ENCODE measurements at regions not wholly inside any gene's neighbourhood (a gene's known extent, or its start where the extent isn't known, plus 50 kb on each side); places are given as distances from the start of the nearest gene placed in this dataset.

DNA sequence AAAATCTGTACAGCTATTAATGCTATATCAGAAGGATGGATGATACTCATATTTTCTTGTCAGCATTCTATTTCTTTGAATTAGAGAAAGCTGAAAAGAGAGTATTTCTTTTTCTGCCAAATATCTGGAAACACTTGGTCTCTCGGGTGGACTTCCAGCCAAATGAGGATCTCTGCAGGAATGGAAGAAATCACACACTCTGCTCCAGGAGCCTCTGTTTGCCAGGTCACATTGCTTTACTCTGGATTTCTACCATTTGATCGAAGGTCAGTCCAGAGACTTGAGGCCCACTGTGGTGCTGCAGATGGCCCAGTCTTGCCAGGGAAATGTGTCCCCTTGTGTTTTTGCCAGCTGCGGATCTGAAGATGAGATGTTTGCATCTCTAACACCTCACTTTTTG, 154.1 kb downstream of the PCSK1 start:
- CTCF ChIA-PET, result no interaction called here

DNA sequence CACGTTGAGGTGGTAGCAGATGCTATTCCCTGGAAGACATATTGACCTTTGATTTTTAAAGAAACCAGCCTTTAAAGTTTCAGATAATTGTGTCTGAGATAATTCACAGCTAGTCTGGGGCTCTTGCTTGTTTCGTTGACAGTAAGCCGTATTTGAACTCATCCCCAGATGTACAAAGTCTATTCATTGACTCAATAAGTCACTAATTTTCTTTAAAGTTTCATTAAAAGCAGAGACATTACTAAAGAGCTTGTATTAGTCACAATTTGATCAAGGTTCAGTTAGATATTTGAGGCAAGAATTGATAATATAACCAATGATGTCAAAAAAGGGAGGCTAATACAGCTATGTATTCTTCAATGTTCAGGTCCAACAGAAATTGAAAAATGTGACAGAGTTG, 158.0 kb downstream of the PCSK1 start:
- no peak for DNase-seq (ENCODE audit: low read depth, low spot score)
- no peak overlapping the region for H3K27ac ChIP-seq (ENCODE audit: low read depth, low read length)
- H3K4me1 ChIP-seq (ENCODE audit: control insufficient read depth in 1 of 2, insufficient read depth in 2 of 2, low read length in 2 of 2), result no peaks in the 10 kb centered on the region
- no peaks in the 10 kb centered on the region for H3K27me3 ChIP-seq (ENCODE audit: insufficient read depth, low read length)
- peaks cover 0 to 3% of the 10 kb centered on the region in 2 experiments; a peak in 1 of 4 replicates for H3K9me3 ChIP-seq (ENCODE audit: control insufficient read depth in 1 of 2, insufficient read depth in 1 of 2, low read depth in 1 of 2, low read length in 2 of 2)
- H3K79me2 ChIP-seq (ENCODE audit: insufficient read depth, low read length), result no peaks in the 10 kb centered on the region
- ATAC-seq, result no peak
- H2AFZ ChIP-seq (ENCODE audit: low read depth, low read length, poor library complexity, severe bottlenecking), result no peak overlapping the region
- POLR2A ChIA-PET, result no interaction called here
- intact Hi-C loops (cut with micrococcal nuclease), result no loop called here
- no peaks in the 10 kb centered on the region for H3K9me2 ChIP-seq (ENCODE audit: insufficient read depth)
- H3K9ac ChIP-seq (ENCODE audit: low read length), result no peak overlapping the region
- no peaks in the 10 kb centered on the region for H4K20me1 ChIP-seq (ENCODE audit: insufficient read depth)
- no TSS peak for BruUV-seq (replicated peaks)
- CTCF ChIA-PET, result no interaction called here
- H3K4me2 ChIP-seq (ENCODE audit: low read length), result no peak overlapping the region
- H3K36me3 ChIP-seq (ENCODE audit: control insufficient read depth in 1 of 2, insufficient read depth in 2 of 2, low read length in 2 of 2), result no peaks in the 10 kb centered on the region
- no peak overlapping the region for H3K4me3 ChIP-seq (replicated peaks in 1 of 2; ENCODE audit: low read depth in 1 of 2, low read length in 2 of 2)
- RAD21 ChIA-PET (ENCODE audit: low non-redundant PET in 1 of 2, low total read pairs in 2 of 2, uncharacterized antibody in 2 of 2, unreplicated experiment in 2 of 2), result no interaction called here
- TF ChIP-seq ZFX (IDR thresholded peaks at IDR 0.05) (no peak), POLR2A (IDR thresholded peaks at IDR 0.05; ENCODE audit: borderline replicate concordance, extremely low read depth, insufficient read depth, insufficient read length) (no peak), ZNF274 (IDR thresholded peaks at IDR 0.05; ENCODE audit: low read depth, low read length) (no peak), YY1 (IDR thresholded peaks at IDR 0.05; ENCODE audit: extremely low read depth, insufficient replicate concordance, low read depth, low read length) (no peak), SP1 (IDR thresholded peaks at IDR 0.05; ENCODE audit: low read depth) (no peak), EZH2phosphoT487 (IDR thresholded peaks at IDR 0.05; ENCODE audit: borderline replicate concordance) (no peak), TCF7L2 (IDR thresholded peaks at IDR 0.05; ENCODE audit: borderline replicate concordance, extremely low read depth, insufficient read depth, insufficient read length) (no peak), JUND (IDR thresholded peaks at IDR 0.05) (no peak), FOSL1 (IDR thresholded peaks at IDR 0.05; ENCODE audit: low read depth) (no peak), CBX3 (IDR thresholded peaks at IDR 0.05; ENCODE audit: low read depth) (no peak), EZH2 (IDR thresholded peaks at IDR 0.05) (no peak)
- TF ChIP-seq, protein P1, sequence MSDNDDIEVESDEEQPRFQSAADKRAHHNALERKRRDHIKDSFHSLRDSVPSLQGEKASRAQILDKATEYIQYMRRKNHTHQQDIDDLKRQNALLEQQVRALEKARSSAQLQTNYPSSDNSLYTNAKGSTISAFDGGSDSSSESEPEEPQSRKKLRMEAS (IDR thresholded peaks at IDR 0.05), result no peak
- TF ChIP-seq, protein P2, sequence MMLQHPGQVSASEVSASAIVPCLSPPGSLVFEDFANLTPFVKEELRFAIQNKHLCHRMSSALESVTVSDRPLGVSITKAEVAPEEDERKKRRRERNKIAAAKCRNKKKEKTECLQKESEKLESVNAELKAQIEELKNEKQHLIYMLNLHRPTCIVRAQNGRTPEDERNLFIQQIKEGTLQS (IDR thresholded peaks at IDR 0.05), result no peak
- TF ChIP-seq, protein P3, sequence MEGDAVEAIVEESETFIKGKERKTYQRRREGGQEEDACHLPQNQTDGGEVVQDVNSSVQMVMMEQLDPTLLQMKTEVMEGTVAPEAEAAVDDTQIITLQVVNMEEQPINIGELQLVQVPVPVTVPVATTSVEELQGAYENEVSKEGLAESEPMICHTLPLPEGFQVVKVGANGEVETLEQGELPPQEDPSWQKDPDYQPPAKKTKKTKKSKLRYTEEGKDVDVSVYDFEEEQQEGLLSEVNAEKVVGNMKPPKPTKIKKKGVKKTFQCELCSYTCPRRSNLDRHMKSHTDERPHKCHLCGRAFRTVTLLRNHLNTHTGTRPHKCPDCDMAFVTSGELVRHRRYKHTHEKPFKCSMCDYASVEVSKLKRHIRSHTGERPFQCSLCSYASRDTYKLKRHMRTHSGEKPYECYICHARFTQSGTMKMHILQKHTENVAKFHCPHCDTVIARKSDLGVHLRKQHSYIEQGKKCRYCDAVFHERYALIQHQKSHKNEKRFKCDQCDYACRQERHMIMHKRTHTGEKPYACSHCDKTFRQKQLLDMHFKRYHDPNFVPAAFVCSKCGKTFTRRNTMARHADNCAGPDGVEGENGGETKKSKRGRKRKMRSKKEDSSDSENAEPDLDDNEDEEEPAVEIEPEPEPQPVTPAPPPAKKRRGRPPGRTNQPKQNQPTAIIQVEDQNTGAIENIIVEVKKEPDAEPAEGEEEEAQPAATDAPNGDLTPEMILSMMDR (IDR thresholded peaks at IDR 0.05 in 2 of 3, conservative IDR thresholded peaks at IDR 0.05 in 1 of 3; ENCODE audit: borderline replicate concordance in 1 of 3, insufficient read depth in 1 of 3, low read depth in 2 of 3, low read length in 2 of 3), result no peak

More for the DNA sequence above, 154.1 kb downstream of the PCSK1 start:
- Histone ChIP-seq H3K79me2 (ENCODE audit: insufficient read depth, low read length) (no peaks in the 10 kb centered on the region), H3K4me1 (ENCODE audit: control insufficient read depth in 1 of 2, insufficient read depth in 2 of 2, low read length in 2 of 2) (no peaks in the 10 kb centered on the region), H2AFZ (ENCODE audit: low read depth, low read length, poor library complexity, severe bottlenecking) (no peak overlapping the region), H3K9me3 (ENCODE audit: control insufficient read depth in 1 of 2, insufficient read depth in 1 of 2, low read depth in 1 of 2, low read length in 2 of 2) (no peaks in the 10 kb centered on the region), H3K9me2 (ENCODE audit: insufficient read depth) (no peaks in the 10 kb centered on the region), H3K4me3 (replicated peaks in 1 of 2; ENCODE audit: low read depth in 1 of 2, low read length in 2 of 2) (no peak overlapping the region), H3K27ac (ENCODE audit: low read depth, low read length) (no peak overlapping the region), H3K36me3 (ENCODE audit: control insufficient read depth in 1 of 2, insufficient read depth in 2 of 2, low read length in 2 of 2) (no peaks in the 10 kb centered on the region), H3K9ac (ENCODE audit: low read length) (no peak overlapping the region), H4K20me1 (ENCODE audit: insufficient read depth) (no peaks in the 10 kb centered on the region), H3K27me3 (ENCODE audit: insufficient read depth, low read length) (no peaks in the 10 kb centered on the region), H3K4me2 (ENCODE audit: low read length) (no peak overlapping the region)
- POLR2A ChIA-PET, result no interaction called here
- RAD21 ChIA-PET (ENCODE audit: low non-redundant PET in 1 of 2, low total read pairs in 2 of 2, uncharacterized antibody in 2 of 2, unreplicated experiment in 2 of 2), result no interaction called here
- intact Hi-C loops (cut with micrococcal nuclease), result no loop called here
- DNase-seq (ENCODE audit: low read depth, low spot score) (no peak), ATAC-seq (no peak)
- BruUV-seq (replicated peaks), result no TSS peak
- TF ChIP-seq, protein P2 (IDR thresholded peaks at IDR 0.05), result no peak
- TF ChIP-seq CBX3 (IDR thresholded peaks at IDR 0.05; ENCODE audit: low read depth) (no peak), POLR2AphosphoS5 (IDR thresholded peaks at IDR 0.05; ENCODE audit: low read depth, low read length) (no peak), YY1 (IDR thresholded peaks at IDR 0.05; ENCODE audit: extremely low read depth, insufficient replicate concordance, low read depth, low read length) (no peak)
- TF ChIP-seq, protein P4, sequence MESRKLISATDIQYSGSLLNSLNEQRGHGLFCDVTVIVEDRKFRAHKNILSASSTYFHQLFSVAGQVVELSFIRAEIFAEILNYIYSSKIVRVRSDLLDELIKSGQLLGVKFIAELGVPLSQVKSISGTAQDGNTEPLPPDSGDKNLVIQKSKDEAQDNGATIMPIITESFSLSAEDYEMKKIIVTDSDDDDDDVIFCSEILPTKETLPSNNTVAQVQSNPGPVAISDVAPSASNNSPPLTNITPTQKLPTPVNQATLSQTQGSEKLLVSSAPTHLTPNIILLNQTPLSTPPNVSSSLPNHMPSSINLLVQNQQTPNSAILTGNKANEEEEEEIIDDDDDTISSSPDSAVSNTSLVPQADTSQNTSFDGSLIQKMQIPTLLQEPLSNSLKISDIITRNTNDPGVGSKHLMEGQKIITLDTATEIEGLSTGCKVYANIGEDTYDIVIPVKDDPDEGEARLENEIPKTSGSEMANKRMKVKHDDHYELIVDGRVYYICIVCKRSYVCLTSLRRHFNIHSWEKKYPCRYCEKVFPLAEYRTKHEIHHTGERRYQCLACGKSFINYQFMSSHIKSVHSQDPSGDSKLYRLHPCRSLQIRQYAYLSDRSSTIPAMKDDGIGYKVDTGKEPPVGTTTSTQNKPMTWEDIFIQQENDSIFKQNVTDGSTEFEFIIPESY (IDR thresholded peaks at IDR 0.05; ENCODE audit: extremely low read depth, insufficient replicate concordance, low read length), result no peak

Data from HCT116 (cell line).